ENCODE measurements at regions not wholly inside any gene's neighbourhood (a gene's known extent, or its start where the extent isn't known, plus 50 kb on each side); places are given as distances from the start of the nearest gene placed in this dataset.

DNA sequence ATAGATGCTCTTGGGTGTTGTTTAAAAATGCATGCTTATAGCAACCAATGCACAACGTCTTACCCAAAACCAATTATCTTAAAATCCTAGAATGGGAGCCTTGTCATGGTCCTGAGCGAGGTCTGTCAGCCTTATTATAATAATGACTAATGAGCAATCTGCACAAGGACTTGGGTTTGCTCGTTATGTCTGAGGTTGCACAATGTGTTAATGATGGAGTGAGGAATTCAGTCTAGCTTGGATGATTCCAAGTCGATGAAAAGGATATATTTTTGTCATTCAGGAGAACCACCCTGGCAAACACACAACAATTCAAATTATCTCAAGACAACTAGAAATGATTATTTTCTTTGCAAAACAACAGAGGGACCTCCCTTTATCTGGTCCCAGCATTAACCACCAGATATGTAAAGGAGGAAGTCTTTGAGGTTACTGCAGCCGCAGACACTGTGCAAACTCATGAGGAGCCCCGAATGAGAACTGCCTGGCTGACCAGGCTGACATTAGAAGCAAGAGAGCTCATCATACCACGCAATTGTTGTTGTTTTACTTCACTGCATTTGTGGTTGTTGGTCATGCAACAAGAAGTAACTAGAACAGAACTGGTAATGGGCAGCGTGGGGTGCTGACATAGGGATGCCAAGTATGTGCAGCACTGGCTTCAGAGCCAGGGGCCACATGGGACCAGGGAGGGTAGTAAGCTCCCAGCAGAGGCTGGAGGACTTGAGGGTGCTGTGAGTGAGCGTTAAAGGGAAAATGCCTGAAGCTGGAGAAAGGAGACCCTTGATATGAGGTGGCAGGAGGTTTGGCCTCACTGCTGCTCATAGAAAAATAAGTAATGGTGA, 488.3 kb downstream of the CDH26 start:
- ChIA-PET CTCF (no interaction called here), POLR2A (ENCODE audit: unreplicated experiment) (no interaction called here)
- Histone ChIP-seq H3K27ac (ENCODE audit: insufficient read depth, low read length) (no peak overlapping the region), H3K23ac (ENCODE audit: low read depth, low read length) (no peak overlapping the region), H3K18ac (ENCODE audit: low read depth, low read length) (no peak overlapping the region), H4K91ac (ENCODE audit: insufficient read depth, low read depth, low read length) (no peak overlapping the region), H2BK5ac (ENCODE audit: low read depth, low read length, poor library complexity, severe bottlenecking) (no peak overlapping the region), H3K36me3 (ENCODE audit: control insufficient read depth, insufficient read depth, low read length) (no peaks in the 10 kb centered on the region), H3K79me1 (ENCODE audit: low read depth in 1 of 2, low read length in 2 of 2) (no peaks in the 10 kb centered on the region), H2AFZ (replicated peaks; ENCODE audit: low read length, poor library complexity) (no peak overlapping the region), H3K4me1 (ENCODE audit: control insufficient read depth, insufficient read depth, low read length) (no peaks in the 10 kb centered on the region), H4K8ac (ENCODE audit: low read depth in 2 of 2, low read length in 2 of 2) (no peak overlapping the region), H3K56ac (ENCODE audit: extremely low read depth, insufficient read depth, low read length) (no peak overlapping the region), H3K4me2 (ENCODE audit: low read depth, low read length) (no peak overlapping the region), H2BK20ac (ENCODE audit: low read depth, low read length) (no peak overlapping the region), H3K4ac (ENCODE audit: low read depth, low read length) (no peak overlapping the region), H4K20me1 (ENCODE audit: insufficient read depth, low read length) (no peaks in the 10 kb centered on the region), H3K9me1 (ENCODE audit: insufficient read depth, low read length) (no peaks in the 10 kb centered on the region), H2BK120ac (ENCODE audit: low read depth, low read length) (no peak overlapping the region), H3K14ac (replicated peaks; ENCODE audit: low read depth, low read length) (no peak overlapping the region), H4K5ac (ENCODE audit: low read depth, low read length) (no peak overlapping the region), H3K9ac (ENCODE audit: low read depth, low read length) (no peak overlapping the region), H2BK15ac (ENCODE audit: low read depth, low read length) (no peak overlapping the region), H3K9me3 (ENCODE audit: control insufficient read depth, insufficient read depth, low read length) (peaks cover 8% of the 10 kb centered on the region), H3K27me3 (ENCODE audit: control insufficient read depth, insufficient read depth, low read length) (no peaks in the 10 kb centered on the region), H2AK5ac (ENCODE audit: low read depth, low read length) (no peak overlapping the region), H3K4me3 (ENCODE audit: insufficient read depth, low read depth, low read length) (no peak overlapping the region), H2AK9ac (replicated peaks; ENCODE audit: low read depth, low read length, poor library complexity) (no peak overlapping the region)
- TF ChIP-seq RFX5 (IDR thresholded peaks at IDR 0.05; ENCODE audit: low read depth, low read length) (no peak), SMC3 (IDR thresholded peaks at IDR 0.05; ENCODE audit: low read depth, low read length) (no peak), CEBPB (IDR thresholded peaks at IDR 0.05; ENCODE audit: low read depth, low read length) (no peak), USF2 (IDR thresholded peaks at IDR 0.05; ENCODE audit: low read depth, low read length) (no peak)
- DNase-seq, result no peak
- in situ Hi-C loops (cut with MboI; ENCODE audit: low sequenced_read_pairs), result no loop called here
- intact Hi-C loops (cut with micrococcal nuclease), result no loop called here
- no TSS peak for BruUV-seq (replicated peaks)
- 40% methylated on average over 2 of the region's 9 CpGs; no CpG with 5 or more reads in 1 of the 2 experiments for WGBS, 2 experiments (ENCODE audit: extremely low coverage in 2 of 2, insufficient read length in 1 of 2)
- dilution Hi-C loops (cut with HindIII; ENCODE audit: low sequenced_read_pairs, unreplicated experiment), result no loop called here
- ATAC-seq (ENCODE audit: low read depth), result no peak
